BLaER1 treated with 17β-estradiol and CSF1 and Interleukin-3, amounts not matched to agents 10 nM and 100 nM (cell line): ENCODE measurements at regions not wholly inside any gene's neighbourhood (a gene's known extent, or its start where the extent isn't known, plus 50 kb on each side); places are given as distances from the start of the nearest gene placed in this dataset.

Source experiments
- H3K27ac ChIP-seq, 11 experiments: shearing (Covaris generic); formaldehyde crosslinking; 2 replicates each; pipeline ENCODE4 v1.8.1; 2022
- H3K27me3 ChIP-seq, 11 experiments: shearing (Covaris generic); formaldehyde crosslinking; 2 replicates each; pipeline ENCODE4 v1.8.1; 2022
- H3K36me3 ChIP-seq, 11 experiments: shearing (Covaris generic); formaldehyde crosslinking; 2 replicates each; pipeline ENCODE4 v1.8.1; 2022
- H3K4me1 ChIP-seq, 10 experiments: shearing (Covaris generic); formaldehyde crosslinking; 2 replicates each; pipeline ENCODE4 v1.8.1; 2022
- H3K4me2 ChIP-seq, 11 experiments: shearing (Covaris generic); formaldehyde crosslinking; 2 replicates each; pipeline ENCODE4 v1.8.1; 2022
- H3K4me3 ChIP-seq, 10 experiments: shearing (Covaris generic); formaldehyde crosslinking; 2 replicates each; pipeline ENCODE4 v1.8.1; 2022
- H3K9ac ChIP-seq, 11 experiments: shearing (Covaris generic); formaldehyde crosslinking; 2 replicates each; pipeline ENCODE4 v1.8.1; 2022
- H3K9me3 ChIP-seq, 11 experiments: shearing (Covaris generic); formaldehyde crosslinking; replicated peaks in 1 of 11; 2 replicates each; pipeline ENCODE4 v1.8.1; 2022
- H4K20me1 ChIP-seq, 11 experiments: shearing (Covaris generic); formaldehyde crosslinking; 2 replicates each; pipeline ENCODE4 v1.8.1; 2022
- Cebpa-rat ChIP-seq, 11 experiments: shearing (Covaris generic); IDR thresholded peaks; 2 replicates each; pipeline ENCODE4 v1.8.1; 2022

DNA sequence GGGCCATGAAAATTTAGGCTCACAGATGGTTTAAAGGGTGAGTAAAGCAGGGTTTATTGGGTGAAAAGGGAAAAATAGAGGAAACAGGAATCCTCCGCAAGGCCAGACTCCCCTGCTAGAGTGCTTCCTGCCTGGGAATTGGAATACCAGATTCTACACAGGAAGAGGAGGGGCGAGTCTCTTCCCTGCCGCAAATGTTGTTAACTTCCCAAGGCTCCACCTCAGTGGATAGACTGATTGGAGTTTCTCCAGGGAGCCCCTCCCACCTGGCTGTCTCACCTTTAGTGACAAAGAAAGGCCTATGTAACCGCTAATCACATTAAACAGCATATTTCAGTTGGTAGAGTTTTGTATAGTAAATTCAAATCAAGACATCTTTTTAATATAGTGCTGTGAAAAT is 1450.1 kb downstream of the KCNT2 start:
- H3K27ac ChIP-seq, result no peak overlapping the region
- H3K4me1 ChIP-seq, result no peaks in the 10 kb centered on the region
- H3K4me2 ChIP-seq, result no peak overlapping the region
- no peak for TF ChIP-seq Cebpa-rat (IDR thresholded peaks at IDR 0.05)
- H3K9ac ChIP-seq, result no peak overlapping the region
- no peaks in the 10 kb centered on the region for H3K9me3 ChIP-seq
- H4K20me1 ChIP-seq, result no peaks in the 10 kb centered on the region
- H3K4me3 ChIP-seq, result no peak overlapping the region
- no peaks in the 10 kb centered on the region for H3K27me3 ChIP-seq
- H3K36me3 ChIP-seq, result no peaks in the 10 kb centered on the region

GRCh38 chr1:195153107-195153506 is 1455.1 kb downstream of the KCNT2 start:
- Histone ChIP-seq H3K4me2 (no peak overlapping the region), H4K20me1 (no peaks in the 10 kb centered on the region), H3K4me1 (no peaks in the 10 kb centered on the region), H3K27ac (no peak overlapping the region), H3K36me3 (no peaks in the 10 kb centered on the region), H3K27me3 (no peaks in the 10 kb centered on the region), H3K9ac (no peak overlapping the region), H3K9me3 (no peaks in the 10 kb centered on the region), H3K4me3 (no peak overlapping the region)
- TF ChIP-seq Cebpa-rat (IDR thresholded peaks at IDR 0.05), result no peak

DNA sequence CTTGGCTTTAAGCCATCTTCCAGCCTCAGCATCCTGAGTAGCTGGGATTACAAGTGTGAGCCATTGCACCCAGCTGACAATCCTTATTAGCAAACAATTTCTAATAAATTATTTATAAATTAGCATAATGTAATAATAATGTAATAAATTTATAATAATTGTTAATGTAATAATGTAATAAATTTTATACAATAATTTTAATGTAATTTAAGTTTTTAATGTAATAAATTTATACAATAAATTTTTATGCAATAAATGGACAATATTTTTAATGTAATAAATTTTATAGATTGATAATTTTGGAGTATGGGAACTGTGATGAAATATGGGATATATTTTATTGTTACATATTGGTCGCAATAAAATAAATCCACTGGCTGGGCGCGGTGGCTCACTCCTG is 1457.5 kb downstream of the KCNT2 start:
- Histone ChIP-seq H3K9me3 (no peaks in the 10 kb centered on the region), H3K4me2 (no peak overlapping the region), H3K27me3 (no peaks in the 10 kb centered on the region), H3K9ac (no peak overlapping the region), H3K36me3 (no peaks in the 10 kb centered on the region), H3K4me3 (no peak overlapping the region), H3K27ac (no peak overlapping the region), H4K20me1 (no peaks in the 10 kb centered on the region), H3K4me1 (no peaks in the 10 kb centered on the region)
- TF ChIP-seq Cebpa-rat (IDR thresholded peaks at IDR 0.05), result no peak

DNA sequence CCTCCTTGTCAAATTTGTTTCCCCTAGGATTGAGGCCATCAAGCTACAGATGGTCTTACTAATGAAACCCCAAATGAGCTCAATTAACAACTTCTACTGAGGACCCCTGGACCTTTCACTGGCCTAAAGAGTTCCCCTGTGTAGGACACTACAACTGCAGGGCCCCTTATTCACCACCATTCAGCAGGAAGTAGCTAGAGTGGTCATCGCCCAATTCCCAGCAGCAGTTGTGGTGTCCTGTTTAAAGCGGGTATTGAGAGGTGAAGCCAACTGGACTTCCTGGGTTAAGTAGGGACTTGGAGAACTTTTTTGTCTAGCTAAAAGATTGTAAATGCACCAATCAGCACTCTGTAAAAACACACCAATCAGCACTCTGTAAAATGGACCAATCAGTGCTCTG is 1466.9 kb downstream of the KCNT2 start:
- Histone ChIP-seq H3K36me3 (no peaks in the 10 kb centered on the region), H4K20me1 (no peaks in the 10 kb centered on the region), H3K4me2 (no peak overlapping the region), H3K27me3 (no peaks in the 10 kb centered on the region), H3K27ac (no peak overlapping the region), H3K9me3 (peaks cover 11 to 26% (median 21%) of the 10 kb centered on the region in 11 experiments), H3K9ac (no peak overlapping the region), H3K4me3 (no peak overlapping the region), H3K4me1 (no peaks in the 10 kb centered on the region)
- TF ChIP-seq Cebpa-rat (IDR thresholded peaks at IDR 0.05), result no peak

DNA sequence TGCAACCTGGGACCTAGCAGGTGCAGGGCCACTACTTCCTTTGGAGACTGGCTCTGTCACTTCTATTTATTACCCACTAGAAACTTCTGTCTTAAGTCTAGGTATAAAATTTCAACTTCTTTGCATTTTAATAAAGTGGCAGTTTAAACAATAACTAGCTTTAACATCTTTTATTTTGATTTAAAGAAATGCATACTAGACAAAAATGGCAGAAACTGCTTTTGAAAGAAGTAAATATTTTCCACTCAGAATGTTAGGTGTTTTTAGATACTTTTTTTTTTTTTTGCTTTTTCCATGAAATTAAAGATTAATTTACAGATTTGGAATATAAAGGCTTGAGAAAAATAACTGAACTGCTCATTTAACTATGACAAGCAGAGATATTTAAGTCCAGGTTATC is 1477.6 kb downstream of the KCNT2 start:
- TF ChIP-seq Cebpa-rat (IDR thresholded peaks at IDR 0.05), result no peak
- H3K27me3 ChIP-seq, result no peaks in the 10 kb centered on the region
- H3K36me3 ChIP-seq, result no peaks in the 10 kb centered on the region
- H3K4me3 ChIP-seq, result no peak overlapping the region
- peaks cover 0 to 9% (median 6%) of the 10 kb centered on the region in 11 experiments; a peak in 8 of 22 replicates for H3K9me3 ChIP-seq
- no peak overlapping the region for H3K9ac ChIP-seq
- H4K20me1 ChIP-seq, result no peaks in the 10 kb centered on the region
- H3K4me2 ChIP-seq, result no peak overlapping the region
- H3K27ac ChIP-seq, result no peak overlapping the region
- H3K4me1 ChIP-seq, result no peaks in the 10 kb centered on the region

GRCh38 chr1:195122497-195122896 is 1485.7 kb downstream of the KCNT2 start:
- Histone ChIP-seq H3K36me3 (no peaks in the 10 kb centered on the region), H3K27me3 (no peaks in the 10 kb centered on the region), H3K27ac (no peak overlapping the region), H3K4me2 (no peak overlapping the region), H3K4me1 (no peaks in the 10 kb centered on the region), H3K9ac (no peak overlapping the region), H4K20me1 (no peaks in the 10 kb centered on the region), H3K9me3 (no peaks in the 10 kb centered on the region), H3K4me3 (no peak overlapping the region)
- no peak for TF ChIP-seq Cebpa-rat (IDR thresholded peaks at IDR 0.05)

- Histone ChIP-seq H3K36me3 (no peaks in the 10 kb centered on the region), H3K27me3 (no peaks in the 10 kb centered on the region), H4K20me1 (no peaks in the 10 kb centered on the region), H3K4me2 (no peak overlapping the region), H3K4me3 (no peak overlapping the region), H3K9ac (no peak overlapping the region), H3K27ac (no peak overlapping the region), H3K9me3 (no peaks in the 10 kb centered on the region), H3K4me1 (no peaks in the 10 kb centered on the region)
- no peak for TF ChIP-seq Cebpa-rat (IDR thresholded peaks at IDR 0.05)
Observed at GRCh38 chr1:195113471-195113870, 1494.8 kb downstream of the KCNT2 start.

DNA sequence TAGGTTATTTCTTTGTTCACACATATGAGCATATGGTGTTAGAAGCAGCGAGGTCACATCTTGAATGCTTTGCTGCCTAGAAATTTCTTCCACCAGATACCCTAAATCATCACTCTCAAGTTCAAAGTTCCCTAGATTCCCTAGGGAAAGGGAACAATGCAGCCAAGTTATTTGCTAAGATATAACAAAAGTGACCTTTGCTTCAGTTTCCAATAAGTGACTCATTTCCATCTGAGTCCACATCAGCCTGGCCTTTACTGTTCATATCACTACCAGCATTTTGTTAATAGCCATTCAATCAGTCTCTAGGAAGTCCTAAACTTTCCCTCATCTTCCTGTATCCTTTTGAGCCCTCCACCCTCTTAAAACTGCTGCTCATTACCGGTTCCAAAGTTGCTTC is 1502.5 kb downstream of the KCNT2 start:
- H3K36me3 ChIP-seq, result no peaks in the 10 kb centered on the region
- peaks cover 0 to 8% (median 0%) of the 10 kb centered on the region in 11 experiments; a peak in 4 of 22 replicates for H3K9me3 ChIP-seq
- TF ChIP-seq Cebpa-rat (IDR thresholded peaks at IDR 0.05), result no peak

GRCh38 chr1:195105281-195105680 is 1503.0 kb downstream of the KCNT2 start:
- no peak overlapping the region for H3K9ac ChIP-seq
- no peak overlapping the region for H3K4me2 ChIP-seq
- H4K20me1 ChIP-seq, result no peaks in the 10 kb centered on the region
- H3K27me3 ChIP-seq, result no peaks in the 10 kb centered on the region
- H3K4me3 ChIP-seq, result no peak overlapping the region
- no peak for TF ChIP-seq Cebpa-rat (IDR thresholded peaks at IDR 0.05)
- H3K27ac ChIP-seq, result no peak overlapping the region
- peaks cover 0 to 8% (median 0%) of the 10 kb centered on the region in 11 experiments; a peak in 4 of 22 replicates for H3K9me3 ChIP-seq
- no peaks in the 10 kb centered on the region for H3K36me3 ChIP-seq
- H3K4me1 ChIP-seq, result no peaks in the 10 kb centered on the region

More for the DNA sequence above, 1502.5 kb downstream of the KCNT2 start:
- Histone ChIP-seq H3K4me2 (no peak overlapping the region), H3K4me1 (no peaks in the 10 kb centered on the region), H3K9ac (no peak overlapping the region), H3K4me3 (no peak overlapping the region), H3K27me3 (no peaks in the 10 kb centered on the region), H4K20me1 (no peaks in the 10 kb centered on the region), H3K27ac (no peak overlapping the region)

DNA sequence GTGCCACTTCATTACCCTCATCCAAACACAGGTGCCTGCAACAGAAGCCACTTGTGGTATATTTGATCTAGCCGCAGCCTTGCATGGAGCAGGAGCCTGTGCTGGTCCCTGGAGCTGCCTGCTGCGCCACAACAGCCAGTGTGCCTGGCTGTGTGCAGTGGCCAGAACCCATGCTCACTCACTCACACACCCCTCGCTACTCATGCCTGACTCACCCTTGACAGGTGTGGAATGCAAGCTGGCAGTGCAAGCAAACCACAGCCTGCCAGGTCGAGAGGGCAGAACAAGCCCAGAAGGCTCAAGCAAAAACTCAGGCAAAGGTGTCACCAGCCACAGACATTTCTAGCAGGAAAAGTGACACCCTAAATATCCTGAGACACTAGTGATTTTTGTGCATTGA is 1510.9 kb downstream of the KCNT2 start:
- Histone ChIP-seq H3K9me3 (0 out of 22 replicates have a peak, but pooled peaks cover 0 to 5% (median 0%) of the 10 kb centered on the region in 11 experiments), H3K4me2 (no peak overlapping the region), H3K4me3 (no peak overlapping the region)

More for the DNA sequence above, 1510.9 kb downstream of the KCNT2 start:
- H3K27me3 ChIP-seq, result no peaks in the 10 kb centered on the region
- no peak overlapping the region for H3K27ac ChIP-seq
- TF ChIP-seq Cebpa-rat (IDR thresholded peaks at IDR 0.05), result no peak
- H4K20me1 ChIP-seq, result no peaks in the 10 kb centered on the region
- H3K36me3 ChIP-seq, result no peaks in the 10 kb centered on the region
- H3K9ac ChIP-seq, result no peak overlapping the region
- H3K4me1 ChIP-seq, result no peaks in the 10 kb centered on the region
